NCI-H1694 (cell line): ENCODE measurements at regions not wholly inside any gene's neighbourhood (a gene's known extent, or its start where the extent isn't known, plus 50 kb on each side); places are given as distances from the start of the nearest gene placed in this dataset.
A peak's percentile ranks its signal among the peaks of the same experiment; 100 is the strongest.
"Not testable (repeated sequence)": the region's sequence is repeated elsewhere in the genome, so short reads cannot be mapped to it uniquely, and the experiment has no call there.

Experiments
- DNase-seq: peaks from one replicate; lab custom pipeline; 2025; lab: John Stamatoyannopoulos, UW

DNA sequence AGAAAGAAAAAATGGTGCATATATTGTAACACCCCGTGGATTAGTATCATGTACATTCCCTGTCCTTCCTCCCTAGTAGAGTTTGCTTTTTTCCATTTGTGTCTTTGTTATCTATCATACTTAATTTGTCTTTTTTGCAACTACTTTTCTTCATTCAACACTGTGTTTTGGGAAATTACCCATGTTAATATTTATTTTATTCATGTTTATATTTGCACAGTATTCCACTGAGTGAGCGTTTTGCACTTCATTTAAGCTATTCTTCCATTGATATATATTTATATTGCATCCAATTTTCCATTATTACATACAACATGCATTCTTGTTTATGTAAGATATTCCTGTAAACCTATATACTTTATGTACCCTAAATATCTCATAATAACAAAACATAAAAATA, 57.6 kb upstream of the FAM171A1 start:
- no peak for DNase-seq

DNA sequence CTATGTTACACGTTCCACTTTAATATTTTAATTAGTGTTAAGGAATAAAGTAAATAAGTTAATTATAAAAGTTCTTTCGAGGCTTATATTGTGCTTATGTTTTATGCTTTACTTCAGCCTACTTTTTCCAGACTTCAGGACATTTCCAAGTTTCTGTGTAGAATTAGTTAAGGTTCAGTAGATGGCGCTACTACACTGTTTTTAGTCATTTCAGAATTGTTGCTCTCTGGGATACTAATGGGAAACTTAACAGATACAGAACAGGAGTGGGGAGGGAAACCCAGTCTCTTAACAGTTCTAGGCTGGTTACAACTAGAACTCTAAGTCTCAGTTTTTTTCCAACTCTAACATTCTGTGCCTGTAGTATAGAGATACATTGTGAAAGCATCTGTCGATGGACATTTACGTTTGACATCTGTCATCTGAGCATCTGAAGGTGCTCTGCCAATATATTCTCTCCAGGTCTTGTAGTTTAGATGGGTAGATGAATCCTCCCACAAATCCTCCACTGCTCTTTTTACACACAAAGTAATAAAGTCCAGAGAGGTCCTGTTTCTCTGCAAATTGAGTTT, 56.8 kb upstream of the FAM171A1 start:
- peak; percentile 32 for DNase-seq

DNA sequence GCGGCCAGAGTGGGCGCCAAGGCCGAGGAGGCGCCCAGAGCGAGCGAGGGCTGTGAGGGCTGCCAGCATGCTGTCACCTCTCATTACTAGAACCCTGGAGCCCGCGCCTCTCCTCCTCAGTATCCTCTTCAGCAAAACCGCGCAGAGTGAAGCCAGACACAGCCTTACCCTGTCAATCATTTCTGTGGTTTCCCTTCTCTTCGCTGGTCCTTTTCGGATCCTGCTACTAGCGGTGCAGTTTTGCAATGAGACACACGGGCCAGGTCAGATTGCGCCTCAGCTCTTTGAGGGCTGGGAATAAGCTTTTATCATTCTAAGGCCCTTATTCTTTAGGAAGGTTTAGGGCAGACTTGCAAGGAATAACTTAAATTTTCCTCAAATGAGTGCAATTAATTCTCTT, 55.5 kb upstream of the FAM171A1 start:
- DNase-seq: no peak

DNA sequence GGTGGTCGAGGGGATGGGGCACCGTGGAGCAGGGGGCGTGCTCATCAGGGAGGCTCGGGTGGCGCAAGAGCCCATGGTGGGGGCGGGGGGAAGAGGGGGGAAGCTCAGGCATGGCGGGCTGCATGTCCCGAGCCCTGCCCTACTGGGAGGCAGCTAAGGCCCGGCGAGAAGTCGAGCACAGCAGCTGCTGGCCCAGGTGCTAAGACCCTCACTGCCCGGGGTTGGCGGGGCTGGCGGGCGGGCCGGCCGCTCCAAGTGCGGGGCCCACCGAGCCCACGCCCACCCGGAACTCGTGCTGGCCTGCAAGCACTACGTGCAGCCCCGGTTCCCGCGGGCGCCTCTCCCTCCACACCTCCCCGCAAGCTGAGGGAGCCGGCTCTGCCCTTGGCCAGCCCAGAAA, 55.0 kb upstream of the FAM171A1 start:
- no peak for DNase-seq

DNA sequence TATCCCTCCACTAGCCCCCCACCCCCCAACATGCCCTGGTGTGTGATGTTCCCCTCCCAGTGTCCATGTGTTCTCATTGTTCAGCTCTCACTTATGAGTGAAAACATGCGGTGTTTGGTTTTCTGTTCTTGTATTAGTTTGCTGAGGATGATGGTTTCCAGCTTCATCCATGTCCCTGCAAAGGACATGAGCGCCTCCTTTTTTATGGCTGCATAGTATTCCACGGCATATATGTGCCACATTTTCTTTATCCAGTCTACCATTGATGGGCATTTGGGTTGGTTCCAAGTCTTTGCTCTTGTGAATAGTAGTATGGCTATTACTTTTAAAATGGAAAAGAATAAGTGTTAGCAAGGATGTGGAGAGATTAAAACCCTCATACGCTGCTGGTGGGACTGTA, 50.8 kb upstream of the FAM171A1 start:
- DNase-seq: not testable (repeated sequence)
